Erythroblast (primary cell): ENCODE measurements at regions not wholly inside any gene's neighbourhood (a gene's known extent, or its start where the extent isn't known, plus 50 kb on each side); places are given as distances from the start of the nearest gene placed in this dataset.

Experiments used
- GATA1 ChIP-seq: IDR thresholded peaks from 2 replicates; pipeline ENCODE4 v1.6.1; 2011; ENCODE audit warnings: low read depth, mild to moderate bottlenecking, control low read depth, low read length, moderate library complexity
- POLR2A ChIP-seq: IDR thresholded peaks from 2 replicates; pipeline ENCODE4 v1.6.1; 2011; ENCODE audit warnings: mild to moderate bottlenecking, low read length

DNA sequence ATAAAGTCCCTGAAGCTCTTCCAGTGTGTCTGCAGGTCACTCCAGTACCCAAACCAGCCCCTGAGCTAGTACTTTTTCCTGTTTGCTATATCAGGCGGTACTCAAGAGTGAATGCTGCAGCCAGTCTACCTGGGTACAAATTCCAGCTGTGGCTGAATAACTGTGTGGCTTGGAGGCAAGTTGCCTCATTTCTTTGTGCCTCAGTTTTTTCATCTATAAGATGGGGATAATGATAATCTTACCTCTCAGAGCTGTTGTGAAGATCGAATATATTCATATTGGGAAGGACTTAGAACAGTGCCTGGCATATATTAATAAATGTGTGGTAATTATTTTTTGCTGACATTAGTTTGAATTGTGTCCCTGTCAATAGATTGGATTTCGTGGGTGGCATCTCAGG is 191.2 kb downstream of the WDR11 start:
- TF ChIP-seq POLR2A (no peak), GATA1 (no peak)
